ENCODE measurements at regions not wholly inside any gene's neighbourhood (a gene's known extent, or its start where the extent isn't known, plus 50 kb on each side); places are given as distances from the start of the nearest gene placed in this dataset.

DNA sequence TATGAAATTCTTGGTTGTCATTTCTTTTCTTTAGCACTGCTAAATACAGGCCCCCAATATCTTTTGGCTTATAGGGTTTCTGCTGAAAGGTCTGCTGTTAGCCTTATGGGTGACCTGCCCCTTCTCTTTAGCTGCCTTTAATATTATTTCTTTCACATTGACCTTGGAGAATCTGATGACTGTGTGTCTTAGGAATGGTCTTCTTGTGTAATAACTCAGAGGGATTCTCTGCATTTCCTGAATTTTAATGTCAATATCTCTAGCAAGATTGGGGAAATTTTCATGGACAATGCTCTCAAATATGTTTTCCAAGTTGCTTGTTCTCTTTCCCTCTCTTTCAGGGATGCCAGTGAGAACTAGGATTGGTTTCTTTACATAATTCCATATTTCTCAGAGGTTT is 292.4 kb downstream of the SLC7A11 start:
- TF ChIP-seq, protein P1, sequence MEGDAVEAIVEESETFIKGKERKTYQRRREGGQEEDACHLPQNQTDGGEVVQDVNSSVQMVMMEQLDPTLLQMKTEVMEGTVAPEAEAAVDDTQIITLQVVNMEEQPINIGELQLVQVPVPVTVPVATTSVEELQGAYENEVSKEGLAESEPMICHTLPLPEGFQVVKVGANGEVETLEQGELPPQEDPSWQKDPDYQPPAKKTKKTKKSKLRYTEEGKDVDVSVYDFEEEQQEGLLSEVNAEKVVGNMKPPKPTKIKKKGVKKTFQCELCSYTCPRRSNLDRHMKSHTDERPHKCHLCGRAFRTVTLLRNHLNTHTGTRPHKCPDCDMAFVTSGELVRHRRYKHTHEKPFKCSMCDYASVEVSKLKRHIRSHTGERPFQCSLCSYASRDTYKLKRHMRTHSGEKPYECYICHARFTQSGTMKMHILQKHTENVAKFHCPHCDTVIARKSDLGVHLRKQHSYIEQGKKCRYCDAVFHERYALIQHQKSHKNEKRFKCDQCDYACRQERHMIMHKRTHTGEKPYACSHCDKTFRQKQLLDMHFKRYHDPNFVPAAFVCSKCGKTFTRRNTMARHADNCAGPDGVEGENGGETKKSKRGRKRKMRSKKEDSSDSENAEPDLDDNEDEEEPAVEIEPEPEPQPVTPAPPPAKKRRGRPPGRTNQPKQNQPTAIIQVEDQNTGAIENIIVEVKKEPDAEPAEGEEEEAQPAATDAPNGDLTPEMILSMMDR (conservative IDR thresholded peaks at IDR 0.05; ENCODE audit: low read depth, low read length): no peak
- TF ChIP-seq POLR2A (IDR thresholded peaks at IDR 0.05; ENCODE audit: low read depth, low read length): no peak
- TF ChIP-seq RAD21 (IDR thresholded peaks at IDR 0.05; ENCODE audit: low read length): no peak
- no peak for TF ChIP-seq SMC3 (IDR thresholded peaks at IDR 0.05; ENCODE audit: low read depth, low read length)
- peak; percentile 59; the same call in 1 of the 2 replicates for TF ChIP-seq CEBPB (IDR thresholded peaks at IDR 0.05; ENCODE audit: low read depth, low read length)
- no peak for TF ChIP-seq MAFK (IDR thresholded peaks at IDR 0.05; ENCODE audit: low read depth, low read length)
- no peak for TF ChIP-seq RCOR1 (IDR thresholded peaks at IDR 0.05; ENCODE audit: insufficient replicate concordance, low read length)
- TF ChIP-seq MAZ (IDR thresholded peaks at IDR 0.05; ENCODE audit: borderline replicate concordance, low read depth, low read length): no peak
- no peak for TF ChIP-seq FOS (IDR thresholded peaks at IDR 0.05; ENCODE audit: low read depth, low read length)
- TF ChIP-seq MXI1 (IDR thresholded peaks at IDR 0.05; ENCODE audit: borderline replicate concordance, low read depth, low read length): no peak

All from IMR-90 (cell line).